GM19099 (cell line): ENCODE measurements at regions not wholly inside any gene's neighbourhood (a gene's known extent, or its start where the extent isn't known, plus 50 kb on each side); places are given as distances from the start of the nearest gene placed in this dataset.

Source experiments
- POLR2A ChIP-seq: IDR thresholded peaks from 3 replicates; pipeline ENCODE4 v1.6.1; 2011; ENCODE audit warnings: low read depth; ENCODE audit not compliant: insufficient read length; ENCODE audit errors: extremely low read depth

- TF ChIP-seq POLR2A, result no peak
These were observed 133.1 kb downstream of the LY86 start for GRCh38 chr6:6721606-6722005.

DNA sequence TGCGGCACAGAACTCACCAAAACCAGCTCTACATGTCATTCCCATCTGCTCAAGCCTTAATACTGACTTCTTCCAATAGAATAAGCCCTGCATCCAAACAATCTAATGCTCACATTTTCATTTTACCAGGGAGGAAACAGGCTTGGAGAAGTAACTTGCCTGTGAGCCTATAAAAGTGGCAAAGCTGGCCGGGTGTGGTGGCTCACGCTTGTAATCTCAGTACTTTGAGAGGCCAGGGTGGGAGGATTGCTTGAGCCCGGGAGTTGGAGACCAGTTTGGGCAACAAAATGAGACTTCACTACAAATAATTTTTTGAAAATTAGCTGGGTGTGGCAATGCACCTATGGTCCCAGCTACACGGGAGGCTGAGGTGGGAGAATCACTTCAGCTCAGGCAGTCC is 133.7 kb downstream of the LY86 start:
- TF ChIP-seq POLR2A, result no peak

- TF ChIP-seq POLR2A, result no peak
These were observed 134.8 kb downstream of the LY86 start for GRCh38 chr6:6723361-6723760.

GRCh38 chr6:6723921-6724538 is 135.5 kb downstream of the LY86 start:
- TF ChIP-seq POLR2A, result no peak

DNA sequence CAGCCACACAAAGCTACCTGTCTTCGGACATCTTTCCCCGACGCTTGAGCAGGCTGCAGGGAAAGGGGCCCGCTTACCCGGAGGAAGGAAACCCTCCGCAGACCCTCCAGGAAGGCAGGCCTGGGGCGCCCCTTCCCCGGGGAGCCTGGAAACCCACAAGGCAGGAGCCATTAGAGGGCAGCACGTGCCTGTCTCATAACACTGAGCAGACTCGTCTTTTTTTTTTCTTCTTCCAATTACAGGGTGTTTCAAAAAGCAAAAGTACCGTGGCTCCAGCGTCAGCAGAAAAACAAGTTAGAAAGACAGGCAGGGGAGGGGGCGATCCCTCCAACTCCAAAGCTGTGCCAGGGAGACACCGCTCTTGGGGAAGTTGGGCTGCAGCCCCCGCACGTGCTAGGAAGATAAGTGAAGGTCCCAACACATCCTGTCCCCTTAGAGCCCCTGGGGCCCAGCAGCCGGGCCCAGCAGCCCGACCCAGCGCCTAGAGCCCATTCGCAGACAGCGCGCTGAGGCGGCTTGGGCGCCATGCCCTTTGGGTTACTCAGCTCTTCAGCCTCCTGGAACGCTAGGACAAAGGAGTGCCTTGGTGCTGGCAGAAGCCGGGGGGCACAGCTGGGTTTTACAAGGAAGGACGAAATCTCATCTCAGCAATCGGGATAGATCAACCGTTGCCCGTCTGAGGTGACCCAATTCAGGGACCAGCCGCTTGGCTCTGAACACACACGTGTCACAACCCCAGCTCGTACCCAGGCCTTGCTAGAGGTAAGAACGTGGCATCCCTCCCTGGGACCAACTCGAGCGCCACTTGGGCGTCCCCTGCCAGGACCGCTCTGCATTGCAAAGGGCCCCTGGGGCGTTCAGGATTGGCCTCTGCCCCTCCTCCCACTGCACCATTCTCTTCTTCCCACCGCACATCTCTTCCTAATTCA is 136.3 kb downstream of the LY86 start:
- no peak for TF ChIP-seq POLR2A

- TF ChIP-seq POLR2A, result no peak
These were observed 137.1 kb downstream of the LY86 start for GRCh38 chr6:6725468-6726209.

GRCh38 chr6:6728169-6728941 is 139.8 kb downstream of the LY86 start:
- TF ChIP-seq POLR2A, result no peak

- TF ChIP-seq POLR2A, result no peak
These were observed 141.5 kb downstream of the LY86 start for GRCh38 chr6:6729971-6730370.

DNA sequence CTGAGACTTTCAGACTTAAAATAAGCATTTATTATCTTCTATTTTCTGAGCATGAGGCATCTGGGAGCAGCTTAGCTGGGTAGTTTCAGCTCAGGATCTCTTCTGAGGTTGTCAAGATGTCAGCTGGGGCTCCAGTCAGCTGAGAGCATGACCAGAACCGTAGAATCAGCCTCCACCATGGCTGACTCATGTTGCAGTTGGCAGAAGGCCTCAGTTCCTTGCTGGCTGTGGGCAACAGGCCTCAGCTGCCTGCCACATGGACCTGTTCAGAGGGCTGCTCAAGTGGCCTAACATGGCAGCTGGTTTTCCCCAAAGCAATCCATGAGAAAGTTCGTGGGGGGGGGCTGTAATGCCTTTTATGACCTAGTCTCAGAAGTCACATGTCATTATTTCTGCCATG is 142.3 kb downstream of the LY86 start:
- no peak for TF ChIP-seq POLR2A

DNA sequence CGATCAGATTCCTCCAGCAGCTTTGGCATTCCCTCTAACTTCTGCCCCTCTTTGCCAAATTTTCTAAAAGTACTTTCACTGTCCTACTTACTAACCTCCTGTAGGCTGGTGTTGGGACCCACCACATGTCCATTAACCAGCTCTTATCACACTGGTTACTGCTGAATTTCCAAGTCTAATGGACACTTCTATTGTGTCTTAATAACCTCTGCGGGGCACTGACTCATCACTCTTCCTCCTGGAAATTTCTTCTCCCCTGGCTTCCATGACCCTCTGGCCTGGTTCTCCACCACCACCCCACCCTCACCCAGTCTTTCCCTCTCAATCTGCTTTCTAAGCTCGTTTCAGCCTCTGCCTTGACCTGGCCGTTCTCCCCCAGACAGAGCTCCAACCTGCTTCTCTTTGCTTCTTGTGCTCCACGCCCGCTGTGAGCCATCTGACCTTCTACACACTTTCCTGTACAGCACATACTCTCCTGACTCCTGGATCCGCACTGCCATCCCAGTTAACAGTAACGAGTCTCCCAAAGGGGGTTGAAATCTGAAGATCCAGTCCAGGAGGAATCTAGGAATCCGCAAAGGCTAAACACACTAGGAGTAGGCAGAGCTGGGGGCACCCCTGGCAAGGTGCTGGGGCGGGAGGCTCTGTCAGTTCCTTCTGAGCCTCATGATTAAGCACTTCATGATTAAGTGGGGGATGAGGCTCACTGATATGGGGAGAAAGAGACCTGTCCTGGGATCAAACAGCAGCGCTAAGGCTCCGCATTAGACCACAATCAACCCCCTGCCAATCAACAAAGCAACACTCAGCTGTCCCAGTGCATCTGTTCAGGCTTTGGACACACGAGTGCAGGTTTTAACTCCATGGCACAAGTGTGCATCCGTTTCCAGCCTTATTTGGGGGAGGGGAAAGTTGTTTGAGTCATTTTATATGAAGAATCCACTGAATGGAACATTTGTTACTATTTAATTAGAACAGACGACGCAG is 146.3 kb downstream of the LY86 start:
- TF ChIP-seq POLR2A, result no peak

DNA sequence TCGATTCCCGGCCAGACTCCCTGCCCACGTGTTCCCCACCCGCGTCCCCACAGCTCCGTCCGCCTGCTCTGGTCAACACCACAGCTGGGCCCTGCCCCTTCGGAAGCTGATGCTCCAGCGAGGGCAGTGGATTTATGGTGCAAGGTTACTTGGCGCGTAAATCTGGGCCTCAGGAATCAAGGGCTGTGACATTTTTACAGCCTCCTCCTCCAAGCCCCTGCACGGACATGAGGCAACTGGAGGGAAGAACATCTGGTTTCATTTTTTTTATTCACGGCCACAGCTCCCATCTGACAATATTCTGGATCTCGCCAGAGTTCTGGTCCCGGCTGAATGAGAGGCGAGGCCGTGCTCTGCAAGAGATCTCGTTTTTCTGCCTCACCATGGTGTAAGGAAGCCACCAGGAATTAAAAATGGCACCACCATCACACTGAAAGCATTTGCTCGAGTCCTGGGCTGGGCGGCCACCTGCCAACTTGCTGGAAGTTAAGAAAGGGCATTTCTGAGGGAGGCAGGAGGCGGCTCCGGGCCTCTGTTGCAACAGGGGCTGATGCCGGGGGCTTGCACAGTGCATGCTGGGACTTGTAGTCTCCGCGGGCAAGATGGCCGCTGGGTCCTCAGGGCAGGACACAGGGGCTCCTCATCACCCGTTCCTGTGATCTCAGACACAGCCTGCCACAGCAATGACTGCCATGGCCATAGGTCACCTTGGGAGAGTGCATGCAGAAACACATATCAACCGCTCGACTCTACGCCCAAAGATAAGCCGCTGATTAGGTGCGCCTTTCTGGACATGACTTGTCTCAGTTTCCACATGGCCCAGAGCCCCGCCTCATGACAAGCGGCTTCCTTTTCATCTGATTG is 148.5 kb downstream of the LY86 start:
- no peak for TF ChIP-seq POLR2A

- no peak for TF ChIP-seq POLR2A
These were observed 149.2 kb downstream of the LY86 start for GRCh38 chr6:6737671-6738070.

DNA sequence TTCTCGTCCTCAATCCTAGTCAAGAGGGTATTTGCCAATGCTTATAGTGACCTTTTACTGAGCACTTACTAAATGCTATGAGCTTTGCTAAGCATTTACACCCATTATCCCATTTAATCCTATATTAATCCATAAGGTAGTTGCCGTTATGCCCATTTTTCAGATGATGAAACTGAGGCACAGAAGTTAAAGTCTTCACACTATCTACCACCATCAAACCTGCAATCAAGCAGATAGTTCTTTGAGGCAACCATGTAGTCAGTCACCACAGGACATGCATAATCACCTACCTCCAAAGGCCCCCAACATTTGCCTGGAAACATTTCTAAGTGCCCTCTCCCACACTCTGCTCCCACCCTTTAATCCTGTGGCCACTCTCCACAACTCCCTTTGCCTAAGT is 149.6 kb downstream of the LY86 start:
- TF ChIP-seq POLR2A, result no peak
